ENCODE measurements at regions not wholly inside any gene's neighbourhood (a gene's known extent, or its start where the extent isn't known, plus 50 kb on each side); places are given as distances from the start of the nearest gene placed in this dataset.

- Histone ChIP-seq H3K4me3 (replicated peaks in 1 of 3; ENCODE audit: insufficient read depth in 1 of 3, low read depth in 2 of 3, low read length in 3 of 3) (no peak overlapping the region), H2AFZ (ENCODE audit: low read length) (no peak overlapping the region), H3K4me2 (ENCODE audit: low read depth, low read length) (no peak overlapping the region), H4K20me1 (ENCODE audit: insufficient read depth, low read length) (no peaks in the 10 kb centered on the region), H3K27ac (ENCODE audit: extremely low read length, insufficient read depth, low read length) (no peak overlapping the region), H3K36me3 (replicated peaks in 1 of 2; ENCODE audit: control insufficient read depth in 1 of 2, insufficient read depth in 2 of 2, low read length in 2 of 2) (no peaks in the 10 kb centered on the region), H3K79me2 (ENCODE audit: insufficient read depth, low read length) (no peaks in the 10 kb centered on the region), H3K9me3 (ENCODE audit: low read length) (no peaks in the 10 kb centered on the region), H3K9ac (ENCODE audit: insufficient read depth, low read depth, low read length) (no peak overlapping the region), H3K4me1 (ENCODE audit: insufficient read depth, low read length) (no peaks in the 10 kb centered on the region), H3K27me3 (ENCODE audit: control insufficient read depth in 1 of 2, insufficient read depth in 2 of 2, low read length in 2 of 2) (no peaks in the 10 kb centered on the region)
- BruUV-seq (replicated peaks), result no TSS peak
- TF ChIP-seq ZNF784 (CRISPR knock-in tag; IDR thresholded peaks at IDR 0.05; ENCODE audit: borderline replicate concordance) (no peak), ZNF414 (CRISPR knock-in tag; IDR thresholded peaks at IDR 0.05) (no peak), MZF1 (CRISPR knock-in tag; IDR thresholded peaks at IDR 0.05; ENCODE audit: borderline replicate concordance) (no peak), SIN3B (IDR thresholded peaks at IDR 0.05; ENCODE audit: low read length) (no peak), ATF4 (CRISPR knock-in tag; IDR thresholded peaks at IDR 0.05) (no peak), GTF2F1 (IDR thresholded peaks at IDR 0.05; ENCODE audit: low read length) (no peak), ZNF101 (CRISPR knock-in tag; IDR thresholded peaks at IDR 0.05; ENCODE audit: borderline replicate concordance, low read depth) (no peak), ZXDC (CRISPR knock-in tag; IDR thresholded peaks at IDR 0.05) (no peak), PHF20 (CRISPR knock-in tag; IDR thresholded peaks at IDR 0.05) (no peak), ZNF18 (CRISPR knock-in tag; IDR thresholded peaks at IDR 0.05; ENCODE audit: insufficient replicate concordance) (no peak), HINFP (CRISPR knock-in tag; IDR thresholded peaks at IDR 0.05; ENCODE audit: low read depth) (no peak), ZNF619 (CRISPR knock-in tag; IDR thresholded peaks at IDR 0.05) (no peak), BCL3 (CRISPR knock-in tag; IDR thresholded peaks at IDR 0.05) (no peak)
- CTCF ChIA-PET (ENCODE audit: low intra/inter-chr PET ratio, low total read pairs), result no interaction called here
- DNase-seq (ENCODE audit: low spot score) (no peak), ATAC-seq (no peak), FAIRE-seq (no peak)
- 39% methylated on average over 6 of the region's 6 CpGs for WGBS (ENCODE audit: low lambda C conversion rate)
- POLR2A ChIA-PET, result no interaction called here
- intact Hi-C loops (cut with micrococcal nuclease; ENCODE audit: unreplicated experiment) (no loop called here), in situ Hi-C loops (cut with HindIII; ENCODE audit: extremely low pct_ligation_motif_present, low pct_unique_long_range_greater_than_20kb) (no loop called here)
Measured at GRCh38 chr2:57740891-57741290, 305.7 kb upstream of the VRK2 start.
